Activated T-cell treated with anti-CD3 and anti-CD28 coated beads, Interleukin-2, amount 50 U/mL, for 4 hours (primary cell): ENCODE measurements at regions not wholly inside any gene's neighbourhood (a gene's known extent, or its start where the extent isn't known, plus 50 kb on each side); places are given as distances from the start of the nearest gene placed in this dataset.

Source experiments
- ATAC-seq, 2 donors: fragments of 200-7000 bp; cut with Tn5 transposase; one replicate each; pipeline ENCODE4 v1.10.0; 2021
- DNase-seq: peaks from one replicate; pipeline ENCODE4 v3.0.0-alpha.2; 2020
- H3K27me3 Mint-ChIP-seq: one replicate; pipeline ENCODE4 v1.8.0; 2021; ENCODE audit warnings: low read depth, mixed read lengths
- H3K36me3 Mint-ChIP-seq: one replicate; pipeline ENCODE4 v1.8.0; 2022; ENCODE audit warnings: mixed read lengths; ENCODE audit not compliant: insufficient read depth
- H3K4me1 Mint-ChIP-seq: one replicate; pipeline ENCODE4 v1.8.0; 2021; ENCODE audit warnings: low read depth, mixed read lengths
- H3K4me3 Mint-ChIP-seq: one replicate; pipeline ENCODE4 v1.8.0; 2021; ENCODE audit warnings: mild to moderate bottlenecking, moderate library complexity, mixed read lengths
- H3K9me3 Mint-ChIP-seq: one replicate; pipeline ENCODE4 v1.8.0; 2021; ENCODE audit warnings: mixed read lengths

DNA sequence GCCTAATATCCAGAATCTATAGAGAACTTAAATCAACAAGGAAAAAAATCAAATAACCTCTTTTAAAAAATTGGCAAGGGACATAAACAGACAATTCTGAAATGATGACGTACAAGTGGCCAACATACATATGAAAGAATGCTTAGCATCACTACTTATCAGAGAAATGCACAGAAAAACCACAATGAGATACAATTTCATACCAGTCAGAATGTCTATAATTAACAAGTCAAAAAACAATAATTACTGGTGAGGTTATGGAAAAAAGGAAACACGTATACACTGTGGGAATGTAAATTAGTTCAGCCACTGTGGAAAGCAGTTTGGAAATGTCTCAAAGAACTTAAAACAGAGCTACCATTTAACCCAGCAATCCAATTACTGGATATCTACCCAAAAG, 1192.0 kb downstream of the CDH12 start:
- DNase-seq: no peak
- no peaks in the 10 kb centered on the region for H3K4me1 Mint-ChIP-seq
- H3K36me3 Mint-ChIP-seq: no peaks in the 10 kb centered on the region
- no peak for ATAC-seq
- H3K9me3 Mint-ChIP-seq: peaks cover 40% of the 10 kb centered on the region
- H3K4me3 Mint-ChIP-seq: no peak overlapping the region
- H3K27me3 Mint-ChIP-seq: no peaks in the 10 kb centered on the region

DNA sequence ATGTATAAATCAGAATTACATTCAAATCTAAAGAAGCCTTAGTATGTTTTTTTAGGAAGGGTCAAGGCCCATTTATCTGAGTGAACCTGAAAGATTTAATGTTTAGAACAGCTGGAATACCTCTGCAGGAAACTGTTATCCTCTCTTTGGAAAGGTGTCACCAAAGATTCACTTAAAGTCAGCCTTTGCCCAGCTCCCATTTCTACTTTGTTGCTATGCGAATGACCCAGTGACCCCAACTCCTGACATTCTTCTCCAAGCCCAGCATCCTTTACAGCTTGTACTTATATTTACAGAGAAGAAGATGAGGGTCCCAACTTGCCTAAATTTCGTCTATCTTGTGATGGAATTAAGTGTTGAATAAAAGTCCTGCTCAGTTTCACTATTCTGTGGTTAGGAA, 1198.6 kb downstream of the CDH12 start:
- DNase-seq: no peak
- no peak overlapping the region for H3K4me3 Mint-ChIP-seq
- H3K9me3 Mint-ChIP-seq: peaks cover 5% of the 10 kb centered on the region
- H3K4me1 Mint-ChIP-seq: no peaks in the 10 kb centered on the region
- no peaks in the 10 kb centered on the region for H3K36me3 Mint-ChIP-seq
- no peak for ATAC-seq
- H3K27me3 Mint-ChIP-seq: no peaks in the 10 kb centered on the region

DNA sequence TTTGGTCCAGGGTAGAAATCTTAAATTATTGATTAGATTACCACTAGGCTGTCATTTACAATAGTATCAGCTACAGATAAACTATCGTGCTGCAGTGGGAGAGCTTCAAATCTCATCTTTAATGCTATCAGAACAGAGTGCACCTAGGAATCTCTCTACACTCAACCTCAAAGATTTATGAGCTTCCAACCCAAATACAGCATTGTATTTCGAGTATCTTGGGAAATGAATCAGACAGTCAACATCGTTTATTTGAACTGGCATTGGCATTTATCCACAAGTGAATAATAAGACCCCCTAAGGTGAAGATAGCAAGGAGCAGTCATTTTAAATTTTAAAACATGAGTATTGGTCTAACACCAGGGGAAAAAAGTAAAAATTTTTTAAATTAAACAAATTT, 1203.2 kb downstream of the CDH12 start:
- Mint-ChIP-seq H3K27me3 (no peaks in the 10 kb centered on the region), H3K36me3 (no peaks in the 10 kb centered on the region), H3K4me1 (no peaks in the 10 kb centered on the region), H3K4me3 (no peak overlapping the region), H3K9me3 (peaks cover 3% of the 10 kb centered on the region)
- no peak for ATAC-seq
- DNase-seq: no peak

DNA sequence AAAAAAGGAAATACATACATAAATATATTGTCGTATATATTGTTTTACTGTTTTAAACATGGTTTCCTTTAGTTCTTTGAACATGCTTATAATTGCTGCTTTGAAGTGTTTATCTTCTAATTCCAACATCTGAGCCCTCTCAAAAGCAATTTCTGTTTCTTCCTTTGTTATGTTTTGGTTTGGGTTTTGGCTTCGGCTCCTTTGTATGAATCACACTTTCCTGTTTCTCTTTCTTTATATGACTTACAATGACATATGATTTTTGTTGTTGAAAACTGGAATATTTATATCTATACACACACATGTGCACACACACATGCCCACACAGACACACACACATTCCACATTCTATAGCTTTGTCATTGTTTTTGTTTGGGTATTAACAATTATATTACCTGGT, 1206.7 kb downstream of the CDH12 start:
- ATAC-seq (no peak), DNase-seq (no peak)
- Mint-ChIP-seq H3K27me3 (no peaks in the 10 kb centered on the region), H3K9me3 (peaks cover 3% of the 10 kb centered on the region), H3K36me3 (no peaks in the 10 kb centered on the region), H3K4me3 (no peak overlapping the region), H3K4me1 (no peaks in the 10 kb centered on the region)

DNA sequence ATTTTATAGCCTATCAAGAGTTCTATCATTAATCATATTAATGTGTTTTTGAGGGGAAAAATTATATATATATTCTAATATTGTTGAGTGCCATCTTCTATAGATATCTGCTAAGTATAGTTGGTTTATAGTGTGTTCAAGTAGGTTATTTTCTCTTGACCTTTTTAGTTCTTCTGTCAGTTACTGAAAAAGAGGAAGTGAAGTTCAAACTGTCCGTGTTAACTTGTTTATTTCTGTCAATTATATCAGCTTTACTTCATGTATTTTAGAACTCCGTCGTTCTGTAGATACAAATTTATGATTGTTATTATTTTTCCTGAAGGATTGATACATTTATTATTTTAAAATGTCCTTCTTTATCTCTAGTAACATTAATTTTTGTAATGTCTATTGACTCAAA, 1209.1 kb downstream of the CDH12 start:
- Mint-ChIP-seq H3K4me1 (no peaks in the 10 kb centered on the region), H3K36me3 (no peaks in the 10 kb centered on the region), H3K9me3 (peaks cover 3% of the 10 kb centered on the region), H3K4me3 (no peak overlapping the region), H3K27me3 (no peaks in the 10 kb centered on the region)
- DNase-seq: no peak
- no peak for ATAC-seq

DNA sequence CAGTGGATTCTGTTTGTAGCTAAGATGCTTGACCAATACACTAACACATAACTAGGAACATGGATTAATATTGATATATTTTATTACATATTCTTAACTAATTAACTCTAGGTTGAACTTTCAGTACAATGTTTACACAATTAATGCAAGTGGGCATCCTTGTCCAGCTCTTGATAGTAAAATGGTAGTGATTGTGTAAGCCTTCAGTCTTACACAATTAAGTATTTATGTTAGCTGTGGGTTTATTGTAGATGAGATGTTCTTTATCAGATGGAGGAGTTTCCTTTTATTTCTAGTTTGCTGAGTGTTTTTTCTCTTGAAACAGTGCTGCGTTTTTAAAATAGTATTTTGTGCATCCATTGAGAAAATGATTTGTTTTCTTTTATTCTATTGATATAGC, 1210.8 kb downstream of the CDH12 start:
- Mint-ChIP-seq H3K27me3 (no peaks in the 10 kb centered on the region), H3K9me3 (peaks cover 3% of the 10 kb centered on the region), H3K36me3 (no peaks in the 10 kb centered on the region), H3K4me3 (no peak overlapping the region), H3K4me1 (no peaks in the 10 kb centered on the region)
- ATAC-seq: no peak
- DNase-seq: no peak

DNA sequence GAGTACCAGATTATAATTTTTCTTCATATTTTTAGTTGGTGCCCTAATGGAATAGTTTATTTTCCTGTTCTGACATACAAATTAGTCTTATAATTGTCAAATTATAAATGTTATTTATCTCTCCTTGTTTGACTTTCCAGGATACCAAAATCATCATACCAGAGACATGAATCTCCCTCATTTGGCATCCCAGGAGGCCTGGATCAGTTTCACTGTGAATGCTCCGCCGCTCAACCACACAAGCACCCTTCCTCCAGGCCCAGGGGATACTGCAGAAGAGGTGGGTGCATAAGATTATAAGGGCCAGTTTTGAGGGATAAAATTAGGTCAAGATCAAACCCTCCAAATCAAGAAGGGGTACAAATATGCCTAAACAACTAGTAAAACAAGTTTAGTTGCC, 1229.3 kb downstream of the CDH12 start:
- H3K9me3 Mint-ChIP-seq: no peaks in the 10 kb centered on the region
- no peak overlapping the region for H3K4me3 Mint-ChIP-seq
- no peaks in the 10 kb centered on the region for H3K36me3 Mint-ChIP-seq
- H3K27me3 Mint-ChIP-seq: no peaks in the 10 kb centered on the region
- DNase-seq (no peak), ATAC-seq (no peak)
- H3K4me1 Mint-ChIP-seq: no peaks in the 10 kb centered on the region

DNA sequence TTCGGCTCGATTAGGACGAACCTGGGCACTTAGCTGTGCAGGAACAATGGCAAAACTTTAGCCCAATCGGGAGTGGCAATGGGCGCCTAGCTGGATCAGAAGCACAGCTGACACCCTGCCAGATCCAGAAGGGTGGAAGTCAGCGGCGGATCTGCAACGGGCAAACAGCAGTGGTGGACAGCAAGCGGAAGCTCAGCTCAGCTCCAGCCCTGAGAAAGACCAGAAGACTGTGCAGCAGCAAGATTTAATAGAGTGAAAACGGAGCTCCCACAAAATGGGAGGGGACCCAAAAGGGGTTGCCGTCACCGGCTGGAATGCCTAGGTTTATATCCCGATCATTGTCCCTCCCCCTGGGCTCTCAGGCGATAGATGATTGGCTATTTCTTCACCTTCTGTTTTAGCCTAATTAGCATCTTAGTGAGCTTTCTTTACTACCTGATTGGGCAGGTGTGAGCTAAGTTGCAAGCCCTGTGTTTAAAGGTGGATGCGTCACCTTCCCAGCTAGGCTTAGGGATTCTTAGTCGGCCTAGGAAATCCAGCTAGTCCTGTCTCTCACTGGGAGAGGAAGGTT, 1237.9 kb downstream of the CDH12 start:
- Mint-ChIP-seq H3K9me3 (peaks cover 4% of the 10 kb centered on the region), H3K4me3 (no peak overlapping the region), H3K36me3 (no peaks in the 10 kb centered on the region), H3K27me3 (no peaks in the 10 kb centered on the region), H3K4me1 (no peaks in the 10 kb centered on the region)
- ATAC-seq (no peak), DNase-seq (no peak)

DNA sequence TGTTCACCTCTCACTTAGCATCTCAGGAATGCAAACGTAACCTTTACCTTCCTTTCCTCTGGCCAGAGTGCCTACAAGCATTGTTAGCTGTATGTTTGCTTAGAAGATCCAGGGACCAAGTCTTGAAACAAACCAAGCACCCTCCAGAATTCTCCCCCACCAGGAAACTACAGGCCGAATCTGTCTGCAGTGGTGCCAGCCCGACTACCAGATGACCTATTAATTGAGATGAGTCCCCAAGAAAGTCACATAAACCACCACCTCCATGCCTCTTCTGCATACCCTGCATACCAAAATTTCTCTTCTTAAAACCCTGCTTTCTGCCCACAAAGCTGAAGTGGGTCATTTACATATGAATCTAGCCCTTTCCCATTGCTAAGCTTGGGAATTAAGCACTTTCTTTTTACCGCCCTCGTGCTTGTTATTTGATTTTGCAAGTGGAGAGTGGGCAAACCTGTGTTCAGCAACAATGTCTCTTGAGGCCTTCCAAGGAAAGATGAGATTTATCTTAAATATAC, 1239.1 kb downstream of the CDH12 start:
- Mint-ChIP-seq H3K9me3 (peaks cover 4% of the 10 kb centered on the region), H3K27me3 (no peaks in the 10 kb centered on the region), H3K36me3 (no peaks in the 10 kb centered on the region), H3K4me1 (no peaks in the 10 kb centered on the region), H3K4me3 (no peak overlapping the region)
- DNase-seq: no peak
- ATAC-seq: no peak

DNA sequence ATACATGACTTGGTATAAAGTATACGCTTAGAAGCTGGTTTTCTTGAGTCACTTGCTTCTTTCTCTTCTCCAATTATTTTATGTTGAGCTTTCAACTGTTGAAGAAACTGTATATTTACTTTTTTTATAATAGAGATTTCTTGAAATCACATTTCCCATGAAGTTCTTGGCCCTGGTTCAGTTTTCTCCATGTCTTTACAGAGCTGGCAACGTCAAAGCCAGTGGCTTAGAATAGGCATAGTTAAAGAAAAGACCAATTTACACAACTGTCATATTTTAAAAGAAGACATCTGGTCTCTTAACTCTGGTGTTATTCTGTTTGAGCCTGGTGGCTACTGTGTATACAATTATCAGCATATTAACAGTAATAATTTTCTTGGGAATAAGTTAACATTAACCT, 1249.3 kb downstream of the CDH12 start:
- DNase-seq (no peak), ATAC-seq (no peak)
- no peak overlapping the region for H3K4me3 Mint-ChIP-seq
- H3K9me3 Mint-ChIP-seq: no peaks in the 10 kb centered on the region
- H3K4me1 Mint-ChIP-seq: no peaks in the 10 kb centered on the region
- H3K27me3 Mint-ChIP-seq: no peaks in the 10 kb centered on the region
- H3K36me3 Mint-ChIP-seq: no peaks in the 10 kb centered on the region

DNA sequence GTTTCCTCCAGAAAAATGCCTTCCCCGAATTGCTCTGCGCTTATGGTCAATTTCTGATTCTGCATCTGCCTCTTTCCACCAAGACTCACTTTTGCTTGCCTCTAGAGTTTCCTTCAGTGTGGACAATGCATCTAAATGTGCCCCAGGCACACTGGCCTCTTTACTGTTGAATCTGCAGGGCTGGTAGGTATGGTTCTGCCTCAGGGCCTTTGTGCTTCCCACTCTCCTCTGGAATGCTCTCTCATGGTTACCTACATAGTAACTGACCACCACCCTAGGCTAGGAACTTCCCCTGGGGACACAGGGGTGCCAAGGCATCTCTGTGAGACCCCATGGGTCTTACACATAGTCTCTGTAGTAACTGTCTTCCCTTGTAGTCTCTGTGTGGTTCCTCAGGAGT, 1258.6 kb downstream of the CDH12 start:
- no peak overlapping the region for H3K4me3 Mint-ChIP-seq
- DNase-seq (no peak), ATAC-seq (no peak)
- H3K9me3 Mint-ChIP-seq: peaks cover 19% of the 10 kb centered on the region
- H3K4me1 Mint-ChIP-seq: no peaks in the 10 kb centered on the region
- H3K27me3 Mint-ChIP-seq: no peaks in the 10 kb centered on the region
- H3K36me3 Mint-ChIP-seq: no peaks in the 10 kb centered on the region

DNA sequence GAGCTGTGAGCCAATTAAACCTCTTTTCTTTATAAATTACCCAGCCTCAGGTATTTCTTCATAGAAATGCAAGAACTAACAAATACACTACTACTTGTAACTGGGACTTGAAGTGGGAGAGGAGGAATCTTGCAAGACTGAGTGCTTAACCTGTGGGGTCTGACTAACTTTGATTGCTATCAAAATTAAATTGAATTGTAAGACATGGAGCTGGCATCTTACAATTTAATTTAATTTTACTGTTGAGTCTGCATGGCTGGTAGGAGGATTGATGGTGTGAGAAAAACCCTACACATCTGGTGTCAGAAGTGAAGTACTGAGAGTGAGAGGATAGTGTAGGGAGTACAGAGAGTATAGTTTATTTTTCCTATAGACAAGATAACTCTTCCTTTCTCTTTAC, 1259.9 kb downstream of the CDH12 start:
- ATAC-seq (no peak), DNase-seq (no peak)
- peaks cover 5% of the 10 kb centered on the region for H3K36me3 Mint-ChIP-seq
- no peaks in the 10 kb centered on the region for H3K27me3 Mint-ChIP-seq
- H3K4me1 Mint-ChIP-seq: no peaks in the 10 kb centered on the region
- no peak overlapping the region for H3K4me3 Mint-ChIP-seq
- peaks cover 15% of the 10 kb centered on the region for H3K9me3 Mint-ChIP-seq

DNA sequence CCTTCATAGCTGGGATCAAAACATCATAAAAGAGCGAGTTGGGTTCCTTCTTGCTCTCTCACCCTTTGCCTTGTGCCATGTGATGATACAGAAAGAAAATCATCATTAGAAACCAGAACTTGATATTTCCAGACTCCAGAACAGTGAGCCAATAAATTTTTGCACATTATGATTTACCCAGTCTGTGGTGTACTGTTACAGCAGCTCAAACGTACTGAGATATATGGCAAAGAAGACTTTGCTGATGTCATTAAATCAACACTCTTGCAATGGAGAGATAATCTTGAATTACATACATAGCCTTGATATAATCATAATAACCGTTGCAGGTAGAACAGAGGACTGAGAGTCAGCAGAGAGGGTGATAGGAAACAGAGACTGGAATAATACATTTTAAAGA, 1271.6 kb downstream of the CDH12 start:
- Mint-ChIP-seq H3K4me3 (no peak overlapping the region), H3K36me3 (peaks cover 21% of the 10 kb centered on the region), H3K27me3 (no peaks in the 10 kb centered on the region), H3K9me3 (peaks cover 14% of the 10 kb centered on the region), H3K4me1 (no peaks in the 10 kb centered on the region)
- no peak for ATAC-seq
- DNase-seq: no peak

DNA sequence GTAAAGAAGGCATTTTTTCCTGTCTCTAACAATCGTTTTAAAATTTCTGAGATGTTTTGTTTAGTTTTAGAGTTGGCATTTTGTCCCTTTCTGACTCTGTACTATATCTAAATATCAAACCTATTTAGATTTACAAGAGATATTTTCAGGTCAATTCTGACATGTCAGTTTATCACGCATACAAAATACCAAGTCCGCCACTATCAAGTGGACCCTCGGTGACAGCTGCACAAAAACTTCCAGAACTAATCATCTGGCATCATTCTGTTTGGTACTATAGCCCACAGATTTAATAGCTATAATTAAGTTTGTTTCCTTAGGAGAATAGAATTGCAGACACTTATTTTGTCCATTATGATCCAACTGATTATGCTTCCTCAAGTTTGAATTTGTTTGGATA, 1278.2 kb downstream of the CDH12 start:
- no peak overlapping the region for H3K4me3 Mint-ChIP-seq

DNA sequence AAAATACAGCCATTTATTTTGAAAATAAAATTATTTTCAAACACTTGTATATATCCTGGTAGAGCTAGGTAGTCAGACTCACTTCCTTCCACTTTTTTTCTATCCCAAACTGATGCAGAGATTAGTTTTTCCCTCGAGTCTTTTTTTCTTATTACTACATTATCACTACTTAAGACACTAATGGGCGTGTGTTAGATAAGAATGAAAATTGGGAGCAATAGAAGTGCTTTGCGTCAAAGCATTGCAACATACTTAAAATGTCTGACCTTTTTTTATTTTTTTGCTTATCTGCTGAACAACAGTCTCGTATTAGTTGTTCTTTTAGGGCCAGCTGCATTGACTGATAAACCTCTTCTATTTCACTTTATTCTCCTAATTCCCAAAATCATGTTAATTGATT, 1278.7 kb downstream of the CDH12 start:
- DNase-seq (no peak), ATAC-seq (no peak)
- H3K4me3 Mint-ChIP-seq: no peak overlapping the region
- peaks cover 3% of the 10 kb centered on the region for H3K36me3 Mint-ChIP-seq
- H3K27me3 Mint-ChIP-seq: no peaks in the 10 kb centered on the region
- no peaks in the 10 kb centered on the region for H3K4me1 Mint-ChIP-seq
- H3K9me3 Mint-ChIP-seq: peaks cover 3% of the 10 kb centered on the region

More for the DNA sequence above, 1278.2 kb downstream of the CDH12 start:
- ATAC-seq (no peak), DNase-seq (no peak)
- no peaks in the 10 kb centered on the region for H3K4me1 Mint-ChIP-seq
- peaks cover 3% of the 10 kb centered on the region for H3K9me3 Mint-ChIP-seq
- no peaks in the 10 kb centered on the region for H3K27me3 Mint-ChIP-seq
- H3K36me3 Mint-ChIP-seq: peaks cover 5% of the 10 kb centered on the region
